Stimulated activated CD4-positive, alpha-beta T cell treated with anti-CD3 and anti-CD28 coated beads, Interleukin-12 subunit alpha, Interleukin-12 subunit beta, amount 100 ng/mL, for 48 hours (primary cell): ENCODE measurements at regions not wholly inside any gene's neighbourhood (a gene's known extent, or its start where the extent isn't known, plus 50 kb on each side); places are given as distances from the start of the nearest gene placed in this dataset.
"Not testable (repeated sequence)": the region's sequence is repeated elsewhere in the genome, so short reads cannot be mapped to it uniquely, and the experiment has no call there.

Source experiments
- DNase-seq, 3 donors: peaks; one replicate each; pipeline ENCODE4 v3.0.0-alpha.2; 2020; ENCODE audit warnings: low read depth in 2 of 3, low spot score in 1 of 3

- DNase-seq: no peak
Measured at GRCh38 chr10:131363416-131363815, 51.9 kb upstream of the TCERG1L start.

DNA sequence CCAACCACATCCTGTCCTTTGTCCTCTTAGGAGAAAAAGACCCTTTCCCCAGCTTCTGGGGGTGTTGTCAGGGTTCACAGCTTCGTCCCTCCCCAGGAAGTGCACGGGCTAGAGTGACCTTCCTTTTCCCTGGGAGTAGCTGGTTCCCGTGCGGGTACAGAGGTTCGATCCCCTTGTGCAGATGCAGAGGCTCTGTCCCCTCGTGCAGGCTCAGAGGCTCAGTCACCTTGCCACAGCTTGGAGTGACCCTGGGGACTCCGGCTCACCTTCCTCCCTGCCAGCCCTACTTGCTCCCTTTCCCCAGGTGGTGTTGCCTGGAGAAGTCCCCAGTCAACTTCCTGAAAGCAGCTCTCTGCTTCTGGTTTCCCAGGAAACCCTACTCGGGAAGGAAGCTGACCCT lies 60.0 kb upstream of the TCERG1L start:
- DNase-seq: no peak

GRCh38 chr10:131381576-131381975 lies 70.1 kb upstream of the TCERG1L start:
- no peak for DNase-seq

GRCh38 chr10:131385161-131385872 lies 73.8 kb upstream of the TCERG1L start:
- DNase-seq: not testable (repeated sequence)

DNA sequence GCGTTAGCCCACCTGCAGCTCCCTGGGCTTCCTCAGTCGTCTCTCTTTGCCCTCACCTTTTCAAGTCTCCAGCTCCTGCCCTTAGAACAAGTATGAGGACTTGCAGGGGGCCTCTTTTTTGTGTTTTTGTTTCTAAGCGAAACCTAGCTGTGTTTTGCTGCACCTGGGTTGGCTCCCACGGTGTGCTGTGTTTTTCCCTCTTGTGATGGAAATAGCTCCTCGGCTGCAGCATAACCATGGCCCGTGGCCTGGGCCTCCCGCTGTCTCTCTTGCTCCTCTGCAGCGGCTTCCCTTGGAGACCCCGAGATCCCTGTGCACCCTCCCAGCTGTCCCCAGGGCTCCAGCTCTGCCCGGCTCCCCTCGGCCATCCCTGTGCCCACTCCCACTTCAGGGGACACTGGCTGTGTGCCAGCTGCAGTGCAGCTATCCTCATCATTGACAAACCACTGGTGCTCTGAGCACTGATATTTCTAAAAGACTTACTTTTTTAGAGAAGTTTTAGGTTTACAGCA lies 75.6 kb upstream of the TCERG1L start:
- DNase-seq: no peak

GRCh38 chr10:131391936-131392335 lies 80.4 kb upstream of the TCERG1L start:
- DNase-seq: no peak

DNA sequence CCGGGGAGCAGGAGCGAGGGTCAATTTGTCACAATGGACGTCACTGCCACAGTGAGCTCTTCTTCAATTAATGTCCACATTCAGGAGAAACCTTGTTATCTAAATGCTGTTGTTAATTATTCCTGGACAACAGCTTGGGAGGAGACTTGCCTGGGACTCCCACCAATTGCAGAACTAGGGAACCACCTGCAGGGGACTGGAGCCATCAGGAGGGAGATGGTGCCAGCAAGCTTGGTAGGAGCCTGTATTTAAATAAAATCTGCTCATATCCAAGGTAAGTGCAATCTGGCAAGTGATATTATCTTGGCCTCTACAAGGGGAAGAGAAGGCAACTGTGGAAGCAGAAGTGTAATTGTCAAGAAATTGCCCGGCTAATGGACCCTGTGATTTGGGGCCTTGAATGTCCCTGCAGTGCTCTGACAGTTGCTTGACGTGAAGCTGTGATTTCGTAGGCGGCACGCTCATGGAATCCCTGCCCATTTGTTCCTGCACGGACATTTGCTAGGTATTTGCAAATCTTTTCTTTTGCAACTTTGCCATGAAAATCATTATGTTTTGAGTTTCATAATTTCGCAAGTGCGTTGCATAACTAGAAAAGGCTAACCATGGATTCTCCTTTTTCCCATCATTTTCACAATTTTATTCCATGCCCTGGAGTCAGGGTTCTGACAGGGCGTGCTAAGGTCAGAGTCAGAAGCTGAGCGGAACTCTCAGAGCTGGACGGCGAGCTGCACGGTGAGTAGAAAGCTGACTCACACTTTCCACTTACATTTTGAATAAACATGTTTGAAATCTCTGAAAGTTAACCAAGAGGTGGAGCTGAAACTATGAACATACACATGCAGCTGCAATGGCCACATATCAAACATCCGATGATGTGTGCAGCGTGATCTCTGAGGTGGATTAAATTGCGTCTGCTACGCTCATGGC lies 84.9 kb upstream of the TCERG1L start:
- DNase-seq: no peak

GRCh38 chr10:131398166-131398565 lies 86.6 kb upstream of the TCERG1L start:
- DNase-seq: no peak

GRCh38 chr10:131399981-131400380 lies 88.5 kb upstream of the TCERG1L start:
- DNase-seq: no peak

DNA sequence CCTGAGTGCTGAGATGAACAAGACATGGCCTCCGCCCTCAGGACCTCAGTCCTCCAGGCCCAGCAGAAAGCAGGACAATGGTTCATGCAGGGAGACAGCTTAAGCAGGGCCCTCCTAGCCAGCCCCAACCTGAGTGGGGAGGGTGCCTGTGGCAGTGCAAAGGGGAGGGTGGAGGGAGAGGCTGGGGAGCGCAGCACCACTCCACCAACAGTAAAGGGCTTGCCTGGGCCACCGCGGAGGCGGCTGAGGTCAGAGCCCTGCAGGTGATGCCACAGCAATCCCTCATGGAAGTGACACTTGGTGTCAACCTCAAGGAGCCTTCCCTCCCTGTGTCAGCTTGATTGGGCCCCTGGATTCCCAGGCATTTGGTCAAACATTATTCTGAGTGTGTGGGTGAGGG lies 89.0 kb upstream of the TCERG1L start:
- no peak for DNase-seq

DNA sequence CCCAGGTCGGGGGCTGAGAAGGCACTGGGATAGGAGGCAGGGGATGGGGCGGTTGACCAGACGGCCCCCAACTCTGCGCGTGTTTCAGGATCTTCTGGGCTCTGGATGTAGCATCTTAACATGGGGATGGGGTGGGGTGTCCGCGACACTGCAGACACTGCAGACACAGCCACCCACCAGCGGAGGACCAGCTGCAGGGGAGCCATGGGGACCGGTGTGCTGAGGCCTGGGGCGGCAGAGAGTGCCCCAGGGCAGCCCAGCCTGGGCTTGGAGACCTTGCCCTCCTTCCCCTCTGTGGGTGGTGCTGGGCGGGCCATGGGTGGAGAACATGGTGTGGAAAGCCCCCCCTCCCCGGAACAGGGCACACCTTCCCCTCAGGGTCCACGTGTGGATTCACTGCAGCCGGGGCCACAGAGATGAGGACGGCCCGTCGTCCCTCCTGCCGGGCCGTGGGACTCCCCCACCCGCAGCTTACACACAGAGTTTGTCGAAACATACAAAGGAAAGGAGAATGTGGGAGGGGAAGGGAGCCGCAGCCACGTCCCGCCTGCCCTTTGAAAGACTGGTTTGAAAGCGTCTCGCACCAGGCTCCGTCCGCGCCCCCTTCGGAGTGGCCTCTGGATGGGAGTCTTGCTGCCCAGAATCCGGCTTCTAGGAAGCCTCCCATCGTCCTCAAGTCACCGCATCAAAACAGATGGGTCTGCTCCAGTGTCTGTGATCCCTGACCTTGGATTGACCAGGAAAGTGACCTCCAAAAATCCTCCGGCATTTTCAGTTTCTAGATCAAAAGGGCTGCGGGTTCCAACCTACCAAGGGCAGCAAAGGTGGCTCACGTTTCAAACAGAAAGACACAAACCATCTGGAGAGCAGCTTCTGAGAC lies 91.5 kb upstream of the TCERG1L start:
- DNase-seq: no peak

DNA sequence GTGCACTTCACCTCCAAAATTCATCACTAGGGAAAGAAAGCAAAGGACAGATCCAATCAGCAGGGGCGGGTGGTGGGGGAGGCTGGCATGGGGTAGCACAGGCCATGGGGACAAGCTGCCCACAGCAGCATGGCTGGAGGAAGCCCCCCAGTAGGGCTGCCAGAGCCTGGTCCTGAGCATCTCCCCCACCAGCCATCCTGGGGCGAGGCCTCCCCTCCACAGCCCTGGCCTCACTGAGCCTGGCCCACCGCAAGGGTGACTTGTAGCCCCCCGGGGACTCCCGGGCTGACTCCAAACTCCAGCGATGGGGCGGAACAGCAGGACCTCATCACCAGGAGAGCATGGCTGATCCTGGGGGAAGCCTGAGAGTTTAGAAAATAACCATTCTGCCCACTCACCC lies 92.4 kb upstream of the TCERG1L start:
- no peak for DNase-seq

GRCh38 chr10:131404886-131405285 lies 93.4 kb upstream of the TCERG1L start:
- DNase-seq: no peak

DNA sequence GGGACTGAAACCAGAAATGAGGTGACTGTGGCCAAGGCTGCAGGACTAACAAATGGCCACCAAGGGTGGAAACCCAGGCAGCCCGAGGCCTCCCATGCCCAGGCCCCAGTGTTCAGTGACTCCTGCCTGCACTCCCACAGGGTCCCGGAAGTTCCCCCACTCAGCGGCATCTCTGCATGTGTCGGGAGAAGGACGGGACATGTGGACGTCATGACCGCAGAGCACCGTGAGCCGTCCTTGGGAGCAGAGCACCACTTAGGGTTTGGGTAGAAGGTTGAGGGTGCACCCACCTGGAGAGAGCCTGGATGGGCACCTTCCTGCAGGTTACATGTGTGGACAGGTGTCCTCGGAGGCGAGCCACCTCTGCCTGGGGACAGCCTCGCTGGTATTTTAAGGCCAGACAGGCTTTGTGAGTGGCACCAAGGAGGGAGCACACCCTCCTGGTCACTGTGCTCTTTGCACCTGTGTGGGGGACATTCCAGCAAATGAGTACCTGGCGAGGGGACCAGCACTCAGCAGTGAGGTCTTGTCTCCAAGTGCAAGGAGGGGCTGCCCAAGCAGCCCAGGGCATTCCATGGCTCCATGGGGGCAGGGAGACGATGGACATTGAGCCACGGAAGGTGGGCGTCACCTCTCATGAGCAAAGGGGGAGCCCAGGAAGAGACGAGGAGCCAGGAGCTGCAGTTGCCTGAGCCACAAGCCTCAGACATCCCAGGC lies 95.3 kb upstream of the TCERG1L start:
- DNase-seq: no peak

GRCh38 chr10:131418681-131419080 lies 107.2 kb upstream of the TCERG1L start:
- DNase-seq: no peak

- DNase-seq: no peak
Measured at GRCh38 chr10:131419797-131420196, 108.3 kb upstream of the TCERG1L start.

DNA sequence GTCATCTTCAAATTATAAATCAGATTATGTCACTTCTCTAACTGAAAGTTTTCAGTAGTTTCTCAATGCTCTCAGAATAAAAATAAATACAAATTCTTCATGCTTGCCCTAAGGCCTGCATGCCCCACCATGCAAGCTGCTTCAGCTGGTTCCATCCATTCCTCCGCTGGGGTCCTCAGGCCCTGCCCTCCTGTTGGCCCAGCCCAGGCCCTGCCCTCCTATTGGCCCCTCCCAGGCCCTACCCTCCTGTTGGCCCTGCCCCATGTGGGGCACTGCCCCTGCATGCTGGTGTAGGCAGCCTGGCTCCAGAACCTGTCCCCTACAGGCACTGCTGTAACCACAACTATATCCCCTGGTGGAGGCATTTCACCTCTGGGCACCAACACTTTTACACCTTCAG lies 109.3 kb upstream of the TCERG1L start:
- DNase-seq: no peak

- DNase-seq: no peak
Measured at GRCh38 chr10:131421381-131421780, 109.9 kb upstream of the TCERG1L start.

DNA sequence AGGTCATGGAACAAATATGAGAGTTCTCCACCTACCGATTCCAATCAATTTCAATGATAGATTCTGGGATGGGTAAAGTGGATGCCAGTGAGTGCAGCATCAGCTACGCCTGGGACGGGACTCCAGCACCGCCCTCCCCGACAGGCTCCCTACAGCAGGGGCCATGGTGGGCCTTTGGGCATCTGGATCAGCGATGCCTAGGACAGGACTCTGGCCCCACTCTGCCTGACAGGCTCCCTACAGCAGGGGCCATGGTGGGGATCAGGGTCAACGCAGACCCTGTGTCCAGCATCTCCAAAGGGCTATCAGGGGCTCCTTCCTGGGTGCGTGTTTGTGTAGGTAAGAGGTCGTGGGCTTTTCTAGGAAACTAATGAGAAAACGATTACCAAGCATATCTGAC lies 111.2 kb upstream of the TCERG1L start:
- DNase-seq: no peak

- DNase-seq: no peak
Measured at GRCh38 chr10:131424053-131424452, 112.5 kb upstream of the TCERG1L start.
